Adrenal gland (tissue), 9 donors: ENCODE measurements at regions not wholly inside any gene's neighbourhood (a gene's known extent, or its start where the extent isn't known, plus 50 kb on each side); places are given as distances from the start of the nearest gene placed in this dataset.

Experiments
- DNase-seq, 7 donors: peaks; one replicate each; pipeline ENCODE4 v3.0.0-alpha.2; 2019 to 2020
- H3K27ac ChIP-seq, 5 donors: fragments of 200-600 bp; sonication (generic) in 4 of 5; 1 replicate in 3 of 5; 2 replicates in 2 of 5; pipeline versions ENCODE4 v1.5.1 to v1.8.0; 2016 to 2020; ENCODE audit warnings: mild to moderate bottlenecking in 1 of 5
- H3K27me3 ChIP-seq: fragments of 200-600 bp; 2 replicates; pipeline ENCODE4 v1.8.0; 2021
- H3K36me3 ChIP-seq, 2 donors: fragments of 200-600 bp; replicated peaks in 1 of 2; 1 replicate in 1 of 2; 2 replicates in 1 of 2; pipeline versions ENCODE4 v1.5.1 to v1.8.0; 2018 to 2022
- H3K4me1 ChIP-seq, 2 donors: fragments of 200-600 bp; replicated peaks in 1 of 2; 1 replicate in 1 of 2; 2 replicates in 1 of 2; pipeline versions ENCODE4 v1.5.1 to v1.8.0; 2018 to 2021
- H3K4me3 ChIP-seq, 4 donors: fragments of 200-600 bp; sonication (generic) in 3 of 4; one replicate each; pipeline ENCODE4 v1.5.1; 2016 to 2018
- H3K9me3 ChIP-seq, 3 donors: fragments of 200-600 bp; sonication (generic) in 1 of 3; replicated peaks in 1 of 3; 1 replicate in 2 of 3; 2 replicates in 1 of 3; pipeline versions ENCODE4 v1.5.1 to v1.8.0; 2016 to 2021
- CTCF ChIP-seq, 6 experiments: fragments of 450-650 bp in 4 of 6; fragments of 200-600 bp in 2 of 6; sonication (generic) in 1 of 6; IDR thresholded peaks; 1 replicate in 5 of 6; 2 replicates in 1 of 6; pipeline versions ENCODE4 v1.5.1 to v1.8.0; 2016 to 2021; ENCODE audit warnings: antibody characterized with exemption in 6 of 6, mild to moderate bottlenecking in 2 of 6, moderate library complexity in 1 of 6
- POLR2A ChIP-seq, 2 donors: fragments of 450-650 bp; IDR thresholded peaks; one replicate each; pipeline ENCODE4 v1.6.1; 2017; ENCODE audit warnings: antibody characterized with exemption in 2 of 2, mild to moderate bottlenecking in 2 of 2, moderate library complexity in 1 of 2
- WGBS, 4 donors: extraction: QIAGEN DNeasy Blood & Tissue Kit in 2 of 4; methylation state at CpG; one replicate each; pipeline versions ENCODE4 v1.1.5 to v1.1.7; 2013 to 2017; 5-methylcytosine and 5-hydroxymethylcytosine counted together
- intact Hi-C, 2 donors: fragments of 100-400 bp; cut with DNase I; formaldehyde crosslinking; loops; one replicate each; pipeline versions ENCODE4 v1.14.1 to v1.15.0; 2022 to 2023
- donor health status: healthy with polysubstance abuse.
- donor health status: Bipolar disorder and iron deficiency.
- donor health status: DM: yes; HTN: yes; CAD: no.
- donor health status: DM: no; HTN: no; CAD: no.
- donor health status: DM: no; HTN: no; CAD: no.

- no peak overlapping the region for H3K4me3 ChIP-seq
- intact Hi-C loops: no loop called here
- WGBS, 4 donors: 79 to 85% (median 81%) methylated on average over 4 of the region's 4 CpGs
- H3K27ac ChIP-seq: no peak overlapping the region
- no peak for TF ChIP-seq CTCF (IDR thresholded peaks at IDR 0.05)
- no peak for TF ChIP-seq POLR2A (IDR thresholded peaks at IDR 0.05)
- H3K36me3 ChIP-seq: no peaks in the 10 kb centered on the region
- H3K9me3 ChIP-seq: peaks cover 0 to 4% (median 0%) of the 10 kb centered on the region in 3 donors
- H3K27me3 ChIP-seq: no peaks in the 10 kb centered on the region
- DNase-seq: no peak
- no peaks in the 10 kb centered on the region for H3K4me1 ChIP-seq
Observed at GRCh38 chr9:99419070-99419469, 197.0 kb downstream of the SEC61B start.

- intact Hi-C loops: no loop called here
- Histone ChIP-seq H3K27ac (no peak overlapping the region), H3K27me3 (no peaks in the 10 kb centered on the region), H3K36me3 (no peaks in the 10 kb centered on the region), H3K9me3 (peaks cover 0 to 4% (median 0%) of the 10 kb centered on the region in 3 donors), H3K4me1 (no peaks in the 10 kb centered on the region), H3K4me3 (no peak overlapping the region)
- DNase-seq: no peak
- WGBS, 4 donors: 82 to 86% (median 83%) methylated on average over 4 of the region's 4 CpGs
- TF ChIP-seq CTCF (IDR thresholded peaks at IDR 0.05): no peak
- no peak for TF ChIP-seq POLR2A (IDR thresholded peaks at IDR 0.05)
Observed at GRCh38 chr9:99421369-99421768, 199.3 kb downstream of the SEC61B start.

- Histone ChIP-seq H3K27ac (no peak overlapping the region), H3K9me3 (peaks cover 0 to 4% (median 0%) of the 10 kb centered on the region in 3 donors), H3K36me3 (no peaks in the 10 kb centered on the region), H3K4me3 (no peak overlapping the region), H3K27me3 (no peaks in the 10 kb centered on the region), H3K4me1 (no peaks in the 10 kb centered on the region)
- TF ChIP-seq CTCF (IDR thresholded peaks at IDR 0.05) (no peak), POLR2A (IDR thresholded peaks at IDR 0.05) (no peak)
- DNase-seq: no peak
- intact Hi-C loops: no loop called here
Observed at GRCh38 chr9:99425124-99425523, 203.0 kb downstream of the SEC61B start.

GRCh38 chr9:99425923-99426842 is 204.1 kb downstream of the SEC61B start:
- Histone ChIP-seq H3K27me3 (no peaks in the 10 kb centered on the region), H3K4me3 (no peak overlapping the region), H3K4me1 (no peaks in the 10 kb centered on the region), H3K36me3 (no peaks in the 10 kb centered on the region), H3K9me3 (no peaks in the 10 kb centered on the region), H3K27ac (no peak overlapping the region)
- DNase-seq: no peak
- TF ChIP-seq CTCF (IDR thresholded peaks at IDR 0.05) (no peak), POLR2A (IDR thresholded peaks at IDR 0.05) (no peak)
- 42 to 51% (median 45%) methylated on average over 1 of the region's 1 CpG for WGBS, 4 donors
- intact Hi-C loops: no loop called here
